ENCODE measurements at regions not wholly inside any gene's neighbourhood (a gene's known extent, or its start where the extent isn't known, plus 50 kb on each side); places are given as distances from the start of the nearest gene placed in this dataset.
"Not testable (repeated sequence)": the region's sequence is repeated elsewhere in the genome, so short reads cannot be mapped to it uniquely, and the experiment has no call there.

DNA sequence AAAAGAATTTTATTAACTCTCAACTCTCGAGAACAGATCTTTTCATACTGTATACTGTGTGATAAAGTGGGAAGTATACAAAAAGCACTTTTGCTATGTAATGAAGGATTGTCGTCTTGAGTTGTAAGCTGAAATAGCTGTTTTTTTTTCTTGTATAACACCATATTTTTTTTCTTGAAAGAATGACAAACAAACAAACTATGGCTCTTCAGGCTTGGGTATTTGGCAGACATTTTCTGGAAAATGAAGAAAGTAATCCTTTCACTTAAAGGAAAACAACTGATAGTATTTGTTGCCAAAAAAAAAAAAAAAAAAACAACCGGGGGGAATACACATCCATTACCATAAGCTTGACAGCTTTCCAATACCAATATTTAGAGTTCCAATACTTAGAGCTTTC lies 230.4 kb downstream of the ICOS start:
- DNase-seq (ENCODE audit: low read depth) = no peak
- Histone ChIP-seq H3K36me3 (ENCODE audit: control insufficient read depth, insufficient read depth, low read length) (no peaks in the 10 kb centered on the region), H3K4me3 (ENCODE audit: low read depth, low read length) (no peak overlapping the region), H3K27me3 (ENCODE audit: control insufficient read depth, insufficient read depth, low read length) (peaks cover 1% of the 10 kb centered on the region)
- TF ChIP-seq, protein P1, sequence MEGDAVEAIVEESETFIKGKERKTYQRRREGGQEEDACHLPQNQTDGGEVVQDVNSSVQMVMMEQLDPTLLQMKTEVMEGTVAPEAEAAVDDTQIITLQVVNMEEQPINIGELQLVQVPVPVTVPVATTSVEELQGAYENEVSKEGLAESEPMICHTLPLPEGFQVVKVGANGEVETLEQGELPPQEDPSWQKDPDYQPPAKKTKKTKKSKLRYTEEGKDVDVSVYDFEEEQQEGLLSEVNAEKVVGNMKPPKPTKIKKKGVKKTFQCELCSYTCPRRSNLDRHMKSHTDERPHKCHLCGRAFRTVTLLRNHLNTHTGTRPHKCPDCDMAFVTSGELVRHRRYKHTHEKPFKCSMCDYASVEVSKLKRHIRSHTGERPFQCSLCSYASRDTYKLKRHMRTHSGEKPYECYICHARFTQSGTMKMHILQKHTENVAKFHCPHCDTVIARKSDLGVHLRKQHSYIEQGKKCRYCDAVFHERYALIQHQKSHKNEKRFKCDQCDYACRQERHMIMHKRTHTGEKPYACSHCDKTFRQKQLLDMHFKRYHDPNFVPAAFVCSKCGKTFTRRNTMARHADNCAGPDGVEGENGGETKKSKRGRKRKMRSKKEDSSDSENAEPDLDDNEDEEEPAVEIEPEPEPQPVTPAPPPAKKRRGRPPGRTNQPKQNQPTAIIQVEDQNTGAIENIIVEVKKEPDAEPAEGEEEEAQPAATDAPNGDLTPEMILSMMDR (IDR thresholded peaks at IDR 0.05; ENCODE audit: insufficient read depth, low read length, poor library complexity, severe bottlenecking) = no peak

DNA sequence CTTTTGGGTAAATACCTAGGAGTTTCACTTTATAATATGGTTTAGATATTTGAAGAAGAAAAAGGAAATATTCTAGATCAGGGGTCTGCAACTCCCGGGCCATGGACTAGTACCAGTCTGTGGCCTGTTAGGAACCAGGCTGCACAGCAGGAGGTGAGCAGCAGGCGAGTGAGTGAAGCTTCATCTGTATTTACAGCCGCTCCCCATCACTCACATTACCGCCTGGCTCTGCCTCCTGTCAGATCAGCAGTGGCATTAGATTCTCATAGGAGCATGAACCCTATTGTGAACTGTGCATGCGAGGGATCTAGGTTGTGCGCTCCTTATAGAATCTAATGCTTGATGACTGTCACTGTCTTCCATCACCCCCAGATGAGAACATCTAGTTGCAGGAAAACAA lies 231.1 kb downstream of the ICOS start:
- not testable (repeated sequence) for H3K36me3 ChIP-seq (ENCODE audit: control insufficient read depth, insufficient read depth, low read length); H3K4me3 ChIP-seq (ENCODE audit: low read depth, low read length); DNase-seq (ENCODE audit: low read depth); H3K27me3 ChIP-seq (ENCODE audit: control insufficient read depth, insufficient read depth, low read length)

DNA sequence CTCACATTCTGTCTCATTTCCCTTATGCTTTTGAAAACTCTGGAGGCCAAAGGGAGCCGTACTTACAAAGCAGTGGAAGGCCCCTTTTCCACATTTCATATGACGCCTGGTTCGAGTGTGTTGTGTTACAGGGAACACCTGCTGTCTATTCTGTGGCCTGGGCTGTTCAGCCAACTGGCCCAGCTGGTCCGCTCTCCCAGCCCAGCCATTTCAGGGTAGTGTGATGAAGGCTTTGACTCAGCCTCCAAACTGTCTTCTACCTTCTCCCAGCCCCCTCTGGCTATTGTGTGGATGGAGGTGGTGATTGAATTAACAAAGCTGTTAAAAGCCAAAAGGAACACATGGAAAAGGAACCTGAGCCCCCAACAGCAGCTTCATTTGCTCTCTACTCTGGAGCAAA lies 233.8 kb downstream of the ICOS start:
- peaks cover 3% of the 10 kb centered on the region for H3K27me3 ChIP-seq (ENCODE audit: control insufficient read depth, insufficient read depth, low read length)
- H3K36me3 ChIP-seq (ENCODE audit: control insufficient read depth, insufficient read depth, low read length) = no peaks in the 10 kb centered on the region
- TF ChIP-seq, protein P1 (IDR thresholded peaks at IDR 0.05; ENCODE audit: insufficient read depth, low read length, poor library complexity, severe bottlenecking) = no peak
- no peak for DNase-seq (ENCODE audit: low read depth)
- no peak overlapping the region for H3K4me3 ChIP-seq (ENCODE audit: low read depth, low read length)

DNA sequence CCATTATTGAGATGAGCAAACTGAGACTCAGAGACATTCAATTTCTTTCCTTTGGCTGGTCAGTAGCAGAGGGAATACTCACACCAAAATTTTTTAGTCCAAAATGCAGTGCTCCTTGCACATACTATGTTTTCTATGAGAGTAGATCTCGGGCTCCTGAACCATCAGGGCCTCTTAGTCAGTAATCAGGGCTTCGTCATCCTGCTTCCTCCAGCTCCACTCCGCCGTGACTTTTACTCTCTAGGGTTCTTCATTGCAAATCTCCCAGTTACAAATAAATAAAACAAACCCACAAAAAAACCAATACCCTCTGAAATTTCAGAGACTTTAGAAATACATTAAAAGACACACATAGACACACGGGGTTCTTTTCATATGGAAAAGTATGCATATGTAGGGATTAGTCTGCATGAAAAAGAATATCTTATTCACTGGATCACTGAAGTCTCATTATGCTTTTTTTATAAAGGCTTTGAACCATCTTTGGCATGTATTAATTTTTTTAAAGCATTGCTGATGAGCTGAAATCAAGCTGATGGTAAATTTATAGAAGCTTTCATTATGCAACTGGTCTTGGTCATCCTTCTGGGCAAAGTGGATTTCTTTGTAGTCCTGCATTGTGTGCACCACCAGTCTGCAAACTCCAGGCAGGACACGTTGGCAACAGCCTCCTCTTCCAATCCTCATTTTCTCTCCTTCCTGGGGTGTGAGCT lies 235.0 kb downstream of the ICOS start:
- no peak for DNase-seq (ENCODE audit: low read depth)
- TF ChIP-seq, protein P1 (IDR thresholded peaks at IDR 0.05; ENCODE audit: insufficient read depth, low read length, poor library complexity, severe bottlenecking) = no peak
- Histone ChIP-seq H3K4me3 (ENCODE audit: low read depth, low read length) (no peak overlapping the region), H3K27me3 (ENCODE audit: control insufficient read depth, insufficient read depth, low read length) (peaks cover 3% of the 10 kb centered on the region), H3K36me3 (ENCODE audit: control insufficient read depth, insufficient read depth, low read length) (no peaks in the 10 kb centered on the region)

DNA sequence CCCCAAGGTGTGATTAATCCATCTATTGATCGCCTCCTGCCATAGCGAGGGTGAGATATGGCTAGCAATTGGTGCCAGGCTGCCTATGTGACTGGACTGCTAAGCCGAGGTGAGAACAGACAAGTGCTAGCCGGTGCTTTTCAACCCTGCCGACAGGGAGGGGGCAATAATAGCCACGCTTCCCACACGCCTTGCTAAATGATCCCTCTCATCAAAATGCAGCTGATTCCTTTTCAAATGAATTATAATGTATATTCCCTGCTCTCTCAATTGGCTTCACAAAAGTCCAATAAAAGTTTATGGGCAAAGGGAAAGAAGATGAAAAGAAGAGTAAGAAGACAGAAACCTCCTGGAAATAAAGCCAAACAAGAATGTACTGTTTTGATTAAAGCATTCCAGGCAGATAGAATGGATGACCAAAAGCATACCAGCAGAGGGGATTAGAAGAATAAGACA lies 235.6 kb downstream of the ICOS start:
- Histone ChIP-seq H3K27me3 (ENCODE audit: control insufficient read depth, insufficient read depth, low read length) (peaks cover 3% of the 10 kb centered on the region), H3K36me3 (ENCODE audit: control insufficient read depth, insufficient read depth, low read length) (no peaks in the 10 kb centered on the region), H3K4me3 (ENCODE audit: low read depth, low read length) (no peak overlapping the region)
- TF ChIP-seq, protein P1 (IDR thresholded peaks at IDR 0.05; ENCODE audit: insufficient read depth, low read length, poor library complexity, severe bottlenecking) = no peak
- DNase-seq (ENCODE audit: low read depth) = no peak

DNA sequence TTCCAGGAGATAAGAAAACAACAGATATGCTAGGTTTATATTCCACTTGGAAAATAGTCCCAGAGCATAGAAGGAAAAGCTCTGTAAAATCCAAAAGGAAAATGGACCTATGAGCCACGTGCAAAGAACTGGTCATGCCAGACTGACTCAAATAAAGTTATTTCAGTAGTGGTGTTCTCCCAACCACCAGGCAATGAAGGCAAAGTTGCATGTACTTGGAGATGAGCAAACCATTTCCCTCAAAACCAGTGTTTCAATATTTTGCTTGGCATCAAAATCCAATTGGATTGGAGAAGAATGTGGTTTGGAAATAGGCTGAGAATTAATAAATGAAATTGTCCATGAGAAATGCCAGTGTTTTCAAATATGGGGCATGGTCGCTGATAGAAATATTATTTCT lies 237.5 kb downstream of the ICOS start:
- H3K4me3 ChIP-seq (ENCODE audit: low read depth, low read length) = no peak overlapping the region
- no peak for DNase-seq (ENCODE audit: low read depth)
- H3K36me3 ChIP-seq (ENCODE audit: control insufficient read depth, insufficient read depth, low read length) = no peaks in the 10 kb centered on the region
- TF ChIP-seq, protein P1 (IDR thresholded peaks at IDR 0.05; ENCODE audit: insufficient read depth, low read length, poor library complexity, severe bottlenecking) = no peak
- H3K27me3 ChIP-seq (ENCODE audit: control insufficient read depth, insufficient read depth, low read length) = peaks cover 3% of the 10 kb centered on the region
